Skin epidermis (tissue), 12 donors: ENCODE measurements at regions not wholly inside any gene's neighbourhood (a gene's known extent, or its start where the extent isn't known, plus 50 kb on each side); places are given as distances from the start of the nearest gene placed in this dataset.

ENCODE experiments used
- H3K27ac ChIP-seq, 21 experiments: fragments of 200-600 bp; sonication (generic) in 11 of 21; one replicate each; pipeline ENCODE4 v1.5.0; 2020; ENCODE audit warnings: mild to moderate bottlenecking in 3 of 21, inconsistent platforms in 2 of 21, moderate library complexity in 2 of 21
- H3K4me3 ChIP-seq, 7 experiments: fragments of 200-600 bp; sonication (generic) in 2 of 7; one replicate each; pipeline ENCODE4 v1.5.0; 2020; ENCODE audit warnings: inconsistent platforms in 2 of 7, mild to moderate bottlenecking in 2 of 7, moderate library complexity in 1 of 7

- no peak overlapping the region for H3K4me3 ChIP-seq
- no peak overlapping the region for H3K27ac ChIP-seq
Observed at GRCh38 chr4:111842336-111842735, 302.9 kb upstream of the FAM241A start.

GRCh38 chr4:111847296-111848008, 297.8 kb upstream of the FAM241A start:
- no peak overlapping the region for H3K4me3 ChIP-seq
- no peak overlapping the region for H3K27ac ChIP-seq

- H3K27ac ChIP-seq = no peak overlapping the region
- no peak overlapping the region for H3K4me3 ChIP-seq
Observed at GRCh38 chr4:111849746-111850284, 295.4 kb upstream of the FAM241A start.

- Histone ChIP-seq H3K27ac (no peak overlapping the region), H3K4me3 (no peak overlapping the region)
Observed at GRCh38 chr4:111854494-111855087, 290.7 kb upstream of the FAM241A start.

GRCh38 chr4:111855308-111855707, 289.9 kb upstream of the FAM241A start:
- Histone ChIP-seq H3K4me3 (no peak overlapping the region), H3K27ac (no peak overlapping the region)

GRCh38 chr4:111864066-111864465, 281.2 kb upstream of the FAM241A start:
- H3K27ac ChIP-seq = no peak overlapping the region
- H3K4me3 ChIP-seq = no peak overlapping the region

- no peak overlapping the region for H3K27ac ChIP-seq
- no peak overlapping the region for H3K4me3 ChIP-seq
Observed at GRCh38 chr4:111869339-111869738, 275.9 kb upstream of the FAM241A start.

- Histone ChIP-seq H3K4me3 (no peak overlapping the region), H3K27ac (no peak overlapping the region)
Observed at GRCh38 chr4:111871802-111872201, 273.5 kb upstream of the FAM241A start.

- Histone ChIP-seq H3K27ac (no peak overlapping the region), H3K4me3 (no peak overlapping the region)
Observed at GRCh38 chr4:111873801-111874200, 271.5 kb upstream of the FAM241A start.

GRCh38 chr4:111879539-111879938, 265.7 kb upstream of the FAM241A start:
- Histone ChIP-seq H3K4me3 (no peak overlapping the region), H3K27ac (no peak overlapping the region)

- Histone ChIP-seq H3K27ac (no peak overlapping the region), H3K4me3 (no peak overlapping the region)
Observed at GRCh38 chr4:111880116-111880515, 265.1 kb upstream of the FAM241A start.

GRCh38 chr4:111883557-111883999, 261.7 kb upstream of the FAM241A start:
- no peak overlapping the region for H3K4me3 ChIP-seq
- H3K27ac ChIP-seq = no peak overlapping the region

GRCh38 chr4:111890412-111890811, 254.8 kb upstream of the FAM241A start:
- Histone ChIP-seq H3K4me3 (no peak overlapping the region), H3K27ac (no peak overlapping the region)

- no peak overlapping the region for H3K27ac ChIP-seq
- no peak overlapping the region for H3K4me3 ChIP-seq
Observed at GRCh38 chr4:111905511-111905910, 239.7 kb upstream of the FAM241A start.

GRCh38 chr4:111919639-111920038, 225.6 kb upstream of the FAM241A start:
- Histone ChIP-seq H3K4me3 (no peak overlapping the region), H3K27ac (no peak overlapping the region)

- Histone ChIP-seq H3K27ac (no peak overlapping the region), H3K4me3 (no peak overlapping the region)
Observed at GRCh38 chr4:111921714-111922113, 223.5 kb upstream of the FAM241A start.

GRCh38 chr4:111923786-111924185, 221.5 kb upstream of the FAM241A start:
- Histone ChIP-seq H3K4me3 (no peak overlapping the region), H3K27ac (no peak overlapping the region)

- Histone ChIP-seq H3K27ac (no peak overlapping the region), H3K4me3 (no peak overlapping the region)
Observed at GRCh38 chr4:111924696-111925095, 220.6 kb upstream of the FAM241A start.

GRCh38 chr4:111930659-111931058, 214.6 kb upstream of the FAM241A start:
- Histone ChIP-seq H3K27ac (no peak overlapping the region), H3K4me3 (no peak overlapping the region)

- no peak overlapping the region for H3K4me3 ChIP-seq
Observed at GRCh38 chr4:111933703-111934102, 211.6 kb upstream of the FAM241A start.

GRCh38 chr4:111934314-111934713, 210.9 kb upstream of the FAM241A start:
- Histone ChIP-seq H3K4me3 (no peak overlapping the region), H3K27ac (no peak overlapping the region)

More at GRCh38 chr4:111933703-111934102, 211.6 kb upstream of the FAM241A start:
- no peak overlapping the region for H3K27ac ChIP-seq
